ELF-1 (cell line): ENCODE measurements at regions not wholly inside any gene's neighbourhood (a gene's known extent, or its start where the extent isn't known, plus 50 kb on each side); places are given as distances from the start of the nearest gene placed in this dataset.
A peak's percentile ranks its signal among the peaks of the same experiment; 100 is the strongest.

Experiments used
- DNase-seq: peaks from one replicate; pipeline ENCODE4 v3.0.0-alpha.2; 2016; ENCODE audit warnings: low read depth, low spot score

GRCh38 chr18:37937287-37937686 is 371.7 kb upstream of the CELF4 start:
- DNase-seq: no peak

GRCh38 chr18:37935086-37935485 is 369.5 kb upstream of the CELF4 start:
- no peak for DNase-seq

GRCh38 chr18:37930640-37931039 is 365.0 kb upstream of the CELF4 start:
- no peak for DNase-seq

GRCh38 chr18:37922162-37922561 is 356.6 kb upstream of the CELF4 start:
- no peak for DNase-seq

GRCh38 chr18:37920865-37921264 is 355.3 kb upstream of the CELF4 start:
- DNase-seq: no peak

- no peak for DNase-seq
Measured at GRCh38 chr18:37913051-37913450, 347.5 kb upstream of the CELF4 start.

GRCh38 chr18:37902344-37902743 is 336.7 kb upstream of the CELF4 start:
- no peak for DNase-seq

GRCh38 chr18:37900326-37900725 is 334.7 kb upstream of the CELF4 start:
- no peak for DNase-seq

GRCh38 chr18:37889963-37890362 is 324.4 kb upstream of the CELF4 start:
- DNase-seq: peak; percentile 39

GRCh38 chr18:37874721-37875120 is 309.1 kb upstream of the CELF4 start:
- no peak for DNase-seq

- DNase-seq: no peak
Measured at GRCh38 chr18:37873416-37873815, 307.8 kb upstream of the CELF4 start.

GRCh38 chr18:37872562-37872961 is 307.0 kb upstream of the CELF4 start:
- no peak for DNase-seq

- no peak for DNase-seq
Measured at GRCh38 chr18:37871561-37871960, 306.0 kb upstream of the CELF4 start.

GRCh38 chr18:37869051-37869450 is 303.5 kb upstream of the CELF4 start:
- DNase-seq: no peak

GRCh38 chr18:37864122-37864521 is 298.5 kb upstream of the CELF4 start:
- DNase-seq: no peak

- DNase-seq: no peak
Measured at GRCh38 chr18:37861981-37862380, 296.4 kb upstream of the CELF4 start.

GRCh38 chr18:37854396-37854795 is 288.8 kb upstream of the CELF4 start:
- no peak for DNase-seq

GRCh38 chr18:37853706-37854105 is 288.1 kb upstream of the CELF4 start:
- DNase-seq: no peak

GRCh38 chr18:37852464-37852863 is 286.9 kb upstream of the CELF4 start:
- no peak for DNase-seq

- no peak for DNase-seq
Measured at GRCh38 chr18:37847544-37847943, 281.9 kb upstream of the CELF4 start.

GRCh38 chr18:37846996-37847395 is 281.4 kb upstream of the CELF4 start:
- DNase-seq: peak; percentile 36

- DNase-seq: no peak
Measured at GRCh38 chr18:37845498-37845897, 279.9 kb upstream of the CELF4 start.

- DNase-seq: peak; percentile 70
Measured at GRCh38 chr18:37844209-37844970, 278.8 kb upstream of the CELF4 start.

GRCh38 chr18:37838083-37838482 is 272.5 kb upstream of the CELF4 start:
- no peak for DNase-seq
